Keratinocyte (primary cell): ENCODE measurements at regions not wholly inside any gene's neighbourhood (a gene's known extent, or its start where the extent isn't known, plus 50 kb on each side); places are given as distances from the start of the nearest gene placed in this dataset.

Source experiments
- DNase-seq: peaks from one replicate; pipeline ENCODE4 v3.0.0-alpha.2; 2011; ENCODE audit warnings: low read depth, missing footprints, low spot score
- FAIRE-seq: peaks from 2 replicates; lab custom pipeline; 2011; peaks lifted over from hg19 to GRCh38; lab: Jason Lieb, UNC
- H2AFZ ChIP-seq: 2 replicates; pipeline ENCODE4 v1.6.0; 2012; ENCODE audit warnings: low read length, control low read depth, inconsistent platforms; ENCODE audit not compliant: control insufficient read depth
- H3K27ac ChIP-seq: 2 replicates; pipeline ENCODE4 v1.5.1; 2011; ENCODE audit warnings: low read length; ENCODE audit not compliant: control insufficient read depth, insufficient read depth
- H3K27me3 ChIP-seq: 3 replicates; pipeline ENCODE4 v1.6.0; 2011; ENCODE audit warnings: low read length; ENCODE audit not compliant: control insufficient read depth, insufficient read depth; ENCODE audit errors: extremely low read depth
- H3K36me3 ChIP-seq, 2 experiments: 2 replicates in 1 of 2; 3 replicates in 1 of 2; pipeline ENCODE4 v1.5.1; 2011; ENCODE audit warnings: low read length in 2 of 2, mild to moderate bottlenecking in 1 of 2; ENCODE audit not compliant: control insufficient read depth in 2 of 2, insufficient read depth in 2 of 2; ENCODE audit errors: extremely low read depth in 1 of 2
- H3K4me1 ChIP-seq: 3 replicates; pipeline ENCODE4 v1.5.1; 2011; ENCODE audit warnings: low read length; ENCODE audit not compliant: control insufficient read depth, insufficient read depth; ENCODE audit errors: extremely low read depth
- H3K4me2 ChIP-seq: 3 replicates; pipeline ENCODE4 v1.6.0; 2011; ENCODE audit warnings: low read depth, low read length; ENCODE audit not compliant: control insufficient read depth, insufficient read depth; ENCODE audit errors: extremely low read depth
- H3K4me3 ChIP-seq, 3 experiments: fragments of 200-600 bp in 1 of 3; sonication (generic) in 1 of 3; 2 replicates in 2 of 3; 3 replicates in 1 of 3; pipeline ENCODE4 v1.5.1; 2011 to 2016; ENCODE audit warnings: low read length in 3 of 3, mild to moderate bottlenecking in 3 of 3, control low read depth in 2 of 3, inconsistent platforms in 1 of 3, low read depth in 1 of 3, mixed read lengths in 1 of 3, mixed run types in 1 of 3, moderate library complexity in 1 of 3; ENCODE audit not compliant: control insufficient read depth in 2 of 3, insufficient read depth in 2 of 3; ENCODE audit errors: extremely low read depth in 1 of 3
- H3K79me2 ChIP-seq: 2 replicates; pipeline ENCODE4 v1.6.0; 2012; ENCODE audit warnings: low read length; ENCODE audit not compliant: control insufficient read depth, insufficient read depth
- H3K9ac ChIP-seq: 3 replicates; pipeline ENCODE4 v1.6.0; 2011; ENCODE audit warnings: low read length; ENCODE audit not compliant: control insufficient read depth, insufficient read depth; ENCODE audit errors: extremely low read depth
- H3K9me1 ChIP-seq: 3 replicates; pipeline ENCODE4 v1.6.0; 2011; ENCODE audit warnings: low read length; ENCODE audit not compliant: control insufficient read depth, insufficient read depth; ENCODE audit errors: extremely low read depth
- H3K9me3 ChIP-seq: 2 replicates; pipeline ENCODE4 v1.5.1; 2012; ENCODE audit warnings: low read depth, low read length; ENCODE audit not compliant: control insufficient read depth
- H4K20me1 ChIP-seq: 3 replicates; pipeline ENCODE4 v1.6.0; 2011; ENCODE audit warnings: low read length; ENCODE audit not compliant: control insufficient read depth, insufficient read depth; ENCODE audit errors: extremely low read depth
- EZH2 ChIP-seq: IDR thresholded peaks from one replicate; pipeline ENCODE4 v1.6.1; 2012; ENCODE audit warnings: inconsistent platforms, mild to moderate bottlenecking, low read length, moderate library complexity
- dilution Hi-C: fragments of 300-500 bp; cut with MboI; formaldehyde crosslinking; loops from one replicate; pipeline ENCODE4 v1.7.0; 2020; ENCODE audit warnings: low sequenced_read_pairs; ENCODE audit not compliant: extremely low pct_ligation_motif_present
- TF ChIP-seq, protein P1 (sequence below), 3 experiments: IDR thresholded peaks in 1 of 3; conservative IDR thresholded peaks in 1 of 3; optimal IDR thresholded peaks in 1 of 3; 2 replicates in 2 of 3; 3 replicates in 1 of 3; pipeline versions ENCODE3 to v1.5.1; 2011; ENCODE audit warnings: low read length in 3 of 3, mild to moderate bottlenecking in 3 of 3, moderate library complexity in 2 of 3, control low read depth in 1 of 3, inconsistent platforms in 1 of 3; ENCODE audit not compliant: insufficient read depth in 2 of 3; ENCODE audit errors: extremely low read depth in 1 of 3

DNA sequence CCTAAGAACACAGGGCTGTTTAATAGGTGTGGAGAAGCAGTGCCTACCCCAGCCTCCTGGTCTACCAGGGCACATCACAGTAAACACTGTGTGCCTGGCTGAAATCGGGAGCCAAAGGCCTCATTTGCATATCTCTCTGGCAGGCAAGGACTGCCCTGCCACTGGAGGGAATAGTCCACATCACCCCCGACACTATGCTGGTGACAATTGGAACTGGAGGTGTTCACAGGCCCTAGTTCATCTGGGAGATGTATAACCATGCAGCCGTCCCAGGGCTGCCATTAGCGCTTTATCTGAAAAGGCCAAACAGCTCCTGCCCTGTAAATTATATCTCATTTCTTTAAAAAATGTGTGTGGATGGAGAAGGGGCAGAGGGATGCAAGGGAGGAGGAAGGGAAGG is 150.3 kb downstream of the LINC00237 start:
- DNase-seq: no peak
- H3K4me2 ChIP-seq: no peak overlapping the region
- no peak overlapping the region for H3K4me3 ChIP-seq
- H3K27me3 ChIP-seq: no peaks in the 10 kb centered on the region
- TF ChIP-seq, protein P1, sequence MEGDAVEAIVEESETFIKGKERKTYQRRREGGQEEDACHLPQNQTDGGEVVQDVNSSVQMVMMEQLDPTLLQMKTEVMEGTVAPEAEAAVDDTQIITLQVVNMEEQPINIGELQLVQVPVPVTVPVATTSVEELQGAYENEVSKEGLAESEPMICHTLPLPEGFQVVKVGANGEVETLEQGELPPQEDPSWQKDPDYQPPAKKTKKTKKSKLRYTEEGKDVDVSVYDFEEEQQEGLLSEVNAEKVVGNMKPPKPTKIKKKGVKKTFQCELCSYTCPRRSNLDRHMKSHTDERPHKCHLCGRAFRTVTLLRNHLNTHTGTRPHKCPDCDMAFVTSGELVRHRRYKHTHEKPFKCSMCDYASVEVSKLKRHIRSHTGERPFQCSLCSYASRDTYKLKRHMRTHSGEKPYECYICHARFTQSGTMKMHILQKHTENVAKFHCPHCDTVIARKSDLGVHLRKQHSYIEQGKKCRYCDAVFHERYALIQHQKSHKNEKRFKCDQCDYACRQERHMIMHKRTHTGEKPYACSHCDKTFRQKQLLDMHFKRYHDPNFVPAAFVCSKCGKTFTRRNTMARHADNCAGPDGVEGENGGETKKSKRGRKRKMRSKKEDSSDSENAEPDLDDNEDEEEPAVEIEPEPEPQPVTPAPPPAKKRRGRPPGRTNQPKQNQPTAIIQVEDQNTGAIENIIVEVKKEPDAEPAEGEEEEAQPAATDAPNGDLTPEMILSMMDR (optimal IDR thresholded peaks at IDR 0.05 in 1 of 3, IDR thresholded peaks at IDR 0.05 in 1 of 3, conservative IDR thresholded peaks at IDR 0.05 in 1 of 3; ENCODE audit: extremely low read depth in 1 of 3, insufficient read depth in 2 of 3, low read length in 3 of 3): no peak
- TF ChIP-seq EZH2: no peak
- no peaks in the 10 kb centered on the region for H3K79me2 ChIP-seq
- H3K9me3 ChIP-seq: no peaks in the 10 kb centered on the region
- dilution Hi-C loops: no loop called here
- no peak overlapping the region for H3K27ac ChIP-seq
- H4K20me1 ChIP-seq: no peaks in the 10 kb centered on the region
- no peak overlapping the region for H3K9ac ChIP-seq
- H3K36me3 ChIP-seq: no peaks in the 10 kb centered on the region
- no peaks in the 10 kb centered on the region for H3K9me1 ChIP-seq
- H2AFZ ChIP-seq: no peak overlapping the region
- FAIRE-seq: no peak
- H3K4me1 ChIP-seq: no peaks in the 10 kb centered on the region

DNA sequence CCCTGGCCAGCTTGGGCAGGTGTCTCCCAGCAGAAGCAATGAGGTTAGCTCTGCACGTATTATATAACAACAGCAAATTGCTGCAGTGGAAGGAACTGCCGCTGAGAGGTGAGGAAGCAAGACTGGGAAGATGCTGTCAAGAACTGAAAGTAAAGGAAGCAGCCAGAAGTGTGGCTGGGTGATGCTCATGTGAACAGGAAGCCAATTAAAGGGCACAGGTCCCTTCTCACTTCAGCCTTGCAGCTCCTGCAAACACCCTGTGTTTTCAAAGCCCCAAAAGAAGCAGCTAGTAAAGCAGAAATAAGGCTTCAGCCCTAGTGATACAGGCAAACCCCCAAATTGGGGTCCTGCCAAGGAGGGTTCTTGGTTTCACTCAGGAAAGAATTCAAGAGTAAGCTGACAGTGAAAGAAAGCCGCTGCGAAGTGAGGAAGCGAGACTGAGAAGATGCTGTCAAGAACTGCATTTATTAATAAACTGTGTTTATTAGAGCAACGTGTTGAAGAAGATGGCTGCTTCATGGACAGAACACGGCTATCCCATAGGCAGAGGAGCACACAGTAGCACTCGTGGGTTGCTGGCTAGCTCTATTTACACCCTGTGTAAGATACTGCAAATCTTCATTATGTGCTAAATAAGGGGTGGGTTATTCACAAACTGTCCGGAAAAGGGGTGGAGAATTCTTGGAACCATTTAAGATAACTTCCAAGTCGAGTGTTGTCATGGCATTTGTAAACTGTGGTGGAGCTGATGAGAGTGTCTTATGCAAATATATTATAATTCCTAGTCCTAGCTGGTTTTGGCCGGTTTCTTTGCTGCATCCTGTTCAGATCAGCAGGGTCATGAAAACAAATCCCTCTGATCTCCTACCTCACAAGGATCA is 152.2 kb downstream of the LINC00237 start:
- FAIRE-seq (no peak), DNase-seq (no peak)
- Histone ChIP-seq H3K9ac (no peak overlapping the region), H3K79me2 (no peaks in the 10 kb centered on the region), H3K4me1 (no peaks in the 10 kb centered on the region), H3K9me3 (no peaks in the 10 kb centered on the region), H3K4me3 (no peak overlapping the region), H3K27me3 (no peaks in the 10 kb centered on the region), H3K36me3 (no peaks in the 10 kb centered on the region), H3K9me1 (no peaks in the 10 kb centered on the region), H3K4me2 (no peak overlapping the region), H3K27ac (no peak overlapping the region), H2AFZ (no peak overlapping the region), H4K20me1 (no peaks in the 10 kb centered on the region)
- TF ChIP-seq, protein P1 (optimal IDR thresholded peaks at IDR 0.05 in 1 of 3, IDR thresholded peaks at IDR 0.05 in 1 of 3, conservative IDR thresholded peaks at IDR 0.05 in 1 of 3; ENCODE audit: extremely low read depth in 1 of 3, insufficient read depth in 2 of 3, low read length in 3 of 3): no peak
- no peak for TF ChIP-seq EZH2
- dilution Hi-C loops: no loop called here
